NCI-H2227 treated with DMSO at 0.1 percent for 48 hours (cell line): ENCODE measurements at regions not wholly inside any gene's neighbourhood (a gene's known extent, or its start where the extent isn't known, plus 50 kb on each side); places are given as distances from the start of the nearest gene placed in this dataset.
"Not testable (repeated sequence)": the region's sequence is repeated elsewhere in the genome, so short reads cannot be mapped to it uniquely, and the experiment has no call there.

Experiments used
- DNase-seq: peaks from one replicate; lab custom pipeline; 2025; lab: John Stamatoyannopoulos, UW

GRCh38 chrX:25442499-25442898 is 426.7 kb upstream of the ARX start:
- peak; percentile 34 for DNase-seq

GRCh38 chrX:25433307-25433706 is 417.5 kb upstream of the ARX start:
- DNase-seq = no peak

- DNase-seq = no peak
Measured at GRCh38 chrX:25432396-25432795, 416.6 kb upstream of the ARX start.

GRCh38 chrX:25427873-25428555 is 412.2 kb upstream of the ARX start:
- no peak for DNase-seq

GRCh38 chrX:25404163-25404562 is 388.4 kb upstream of the ARX start:
- not testable (repeated sequence) for DNase-seq

- DNase-seq = no peak
Measured at GRCh38 chrX:25389266-25389665, 373.5 kb upstream of the ARX start.

GRCh38 chrX:25383196-25383595 is 367.4 kb upstream of the ARX start:
- DNase-seq = no peak

- DNase-seq = no peak
Measured at GRCh38 chrX:25356456-25356855, 340.7 kb upstream of the ARX start.

- DNase-seq = no peak
Measured at GRCh38 chrX:25344161-25344936, 328.6 kb upstream of the ARX start.

GRCh38 chrX:25343060-25343459 is 327.3 kb upstream of the ARX start:
- no peak for DNase-seq

GRCh38 chrX:25337841-25338240 is 322.1 kb upstream of the ARX start:
- DNase-seq = no peak

- no peak for DNase-seq
Measured at GRCh38 chrX:25300994-25301393, 285.2 kb upstream of the ARX start.

GRCh38 chrX:25296850-25297249 is 281.1 kb upstream of the ARX start:
- DNase-seq = no peak

- no peak for DNase-seq
Measured at GRCh38 chrX:25295466-25295865, 279.7 kb upstream of the ARX start.

- DNase-seq = no peak
Measured at GRCh38 chrX:25290132-25290531, 274.4 kb upstream of the ARX start.

GRCh38 chrX:25288676-25289075 is 272.9 kb upstream of the ARX start:
- DNase-seq = no peak

- no peak for DNase-seq
Measured at GRCh38 chrX:25287521-25287920, 271.8 kb upstream of the ARX start.

- no peak for DNase-seq
Measured at GRCh38 chrX:25285598-25285997, 269.8 kb upstream of the ARX start.

GRCh38 chrX:25279510-25279909 is 263.7 kb upstream of the ARX start:
- no peak for DNase-seq

GRCh38 chrX:25278341-25278740 is 262.6 kb upstream of the ARX start:
- no peak for DNase-seq

- DNase-seq = no peak
Measured at GRCh38 chrX:25277574-25277973, 261.8 kb upstream of the ARX start.

GRCh38 chrX:25275159-25275558 is 259.4 kb upstream of the ARX start:
- no peak for DNase-seq

GRCh38 chrX:25241461-25241860 is 225.7 kb upstream of the ARX start:
- DNase-seq = no peak

GRCh38 chrX:25226151-25226550 is 210.4 kb upstream of the ARX start:
- DNase-seq = no peak
